OCI-LY7 (cell line): ENCODE measurements at regions not wholly inside any gene's neighbourhood (a gene's known extent, or its start where the extent isn't known, plus 50 kb on each side); places are given as distances from the start of the nearest gene placed in this dataset.

ENCODE experiments used
- EZH2phosphoT487 ChIP-seq: fragments of 200-600 bp; sonication (generic); IDR thresholded peaks from 2 replicates; pipeline ENCODE4 v1.6.1; 2018; ENCODE audit warnings: low read depth, borderline replicate concordance, mild to moderate bottlenecking, mixed run types, antibody characterized with exemption, low read length, moderate library complexity, mixed read lengths
- TF ChIP-seq, protein P1 (sequence below): fragments of 200-600 bp; sonication (generic); conservative IDR thresholded peaks from 2 replicates; pipeline ENCODE4 v1.5.1; 2014; ENCODE audit warnings: mild to moderate bottlenecking, antibody characterized with exemption, low read length, moderate library complexity, mixed read lengths

DNA sequence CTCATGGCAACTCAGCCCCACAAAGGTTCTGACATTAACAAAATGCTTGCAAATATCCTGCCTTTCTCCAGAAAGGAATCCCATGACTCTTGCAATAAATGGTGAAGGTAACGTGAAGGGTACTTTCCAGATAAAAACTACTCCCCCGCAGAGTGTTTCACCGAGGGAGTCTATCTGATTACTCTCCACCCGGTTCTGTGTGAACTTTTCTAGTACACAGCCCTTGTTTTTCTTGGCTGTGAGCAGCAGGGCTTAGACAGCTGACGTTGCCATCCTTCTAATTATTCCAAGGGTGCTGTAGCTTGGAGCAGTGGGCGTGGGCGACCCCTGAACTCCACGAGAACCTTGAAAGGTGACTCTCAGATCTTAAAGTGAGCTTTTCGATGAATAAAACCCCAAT is 276.0 kb upstream of the IRX4 start:
- TF ChIP-seq, protein P1, sequence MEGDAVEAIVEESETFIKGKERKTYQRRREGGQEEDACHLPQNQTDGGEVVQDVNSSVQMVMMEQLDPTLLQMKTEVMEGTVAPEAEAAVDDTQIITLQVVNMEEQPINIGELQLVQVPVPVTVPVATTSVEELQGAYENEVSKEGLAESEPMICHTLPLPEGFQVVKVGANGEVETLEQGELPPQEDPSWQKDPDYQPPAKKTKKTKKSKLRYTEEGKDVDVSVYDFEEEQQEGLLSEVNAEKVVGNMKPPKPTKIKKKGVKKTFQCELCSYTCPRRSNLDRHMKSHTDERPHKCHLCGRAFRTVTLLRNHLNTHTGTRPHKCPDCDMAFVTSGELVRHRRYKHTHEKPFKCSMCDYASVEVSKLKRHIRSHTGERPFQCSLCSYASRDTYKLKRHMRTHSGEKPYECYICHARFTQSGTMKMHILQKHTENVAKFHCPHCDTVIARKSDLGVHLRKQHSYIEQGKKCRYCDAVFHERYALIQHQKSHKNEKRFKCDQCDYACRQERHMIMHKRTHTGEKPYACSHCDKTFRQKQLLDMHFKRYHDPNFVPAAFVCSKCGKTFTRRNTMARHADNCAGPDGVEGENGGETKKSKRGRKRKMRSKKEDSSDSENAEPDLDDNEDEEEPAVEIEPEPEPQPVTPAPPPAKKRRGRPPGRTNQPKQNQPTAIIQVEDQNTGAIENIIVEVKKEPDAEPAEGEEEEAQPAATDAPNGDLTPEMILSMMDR: no peak
- TF ChIP-seq EZH2phosphoT487: no peak
